Peyer's patch (tissue), 4 donors: ENCODE measurements at regions not wholly inside any gene's neighbourhood (a gene's known extent, or its start where the extent isn't known, plus 50 kb on each side); places are given as distances from the start of the nearest gene placed in this dataset.

Source experiments
- POLR2A ChIP-seq, 2 donors: fragments of 450-650 bp; IDR thresholded peaks; one replicate each; pipeline ENCODE4 v1.5.1; 2017; ENCODE audit warnings: antibody characterized with exemption in 2 of 2, mild to moderate bottlenecking in 2 of 2, moderate library complexity in 2 of 2
- TF ChIP-seq, protein P1 (sequence below), 6 experiments: fragments of 450-650 bp in 4 of 6; fragments of 200-600 bp in 2 of 6; sonication (generic) in 1 of 6; IDR thresholded peaks; one replicate each; pipeline ENCODE4 v1.5.1; 2017 to 2019; ENCODE audit warnings: antibody characterized with exemption in 6 of 6, mild to moderate bottlenecking in 3 of 6, moderate library complexity in 1 of 6

DNA sequence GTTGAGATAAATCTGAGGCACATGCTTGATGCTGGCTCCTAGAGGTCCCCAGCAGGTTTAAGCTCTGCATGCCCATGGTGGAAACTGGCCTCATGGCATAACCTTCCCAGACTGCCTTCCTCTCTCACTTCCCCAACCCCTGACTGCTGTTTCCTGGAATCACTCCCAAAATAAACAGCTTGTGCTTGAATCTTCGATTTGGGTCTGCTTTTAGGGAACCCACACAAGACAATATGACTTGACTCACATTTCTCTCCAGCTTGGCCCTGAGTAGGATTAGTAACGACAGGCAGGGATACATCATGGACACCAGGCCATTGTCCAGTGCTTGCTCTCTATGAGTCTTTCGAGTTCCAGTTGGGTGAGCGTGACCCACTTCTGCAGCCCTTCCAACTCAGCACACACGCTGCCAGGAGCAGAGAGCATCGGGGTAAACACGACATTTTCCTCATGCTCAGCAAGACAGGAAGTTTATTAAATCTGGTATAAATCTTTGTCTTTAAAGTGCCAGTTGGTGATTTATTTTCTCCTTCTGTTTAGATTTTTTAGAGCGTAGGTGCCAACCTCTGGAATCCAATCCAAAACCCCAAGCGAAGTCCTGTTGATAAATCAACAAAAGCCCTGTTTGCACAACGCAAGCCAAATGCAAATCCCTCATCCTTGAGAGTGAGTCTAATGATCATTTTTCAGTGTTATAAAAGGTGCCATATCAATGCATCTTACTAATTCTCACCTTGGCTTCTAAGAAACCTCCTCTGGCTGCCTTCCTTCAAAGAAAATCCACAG, 135.0 kb downstream of the FOXA2 start:
- TF ChIP-seq, protein P1, sequence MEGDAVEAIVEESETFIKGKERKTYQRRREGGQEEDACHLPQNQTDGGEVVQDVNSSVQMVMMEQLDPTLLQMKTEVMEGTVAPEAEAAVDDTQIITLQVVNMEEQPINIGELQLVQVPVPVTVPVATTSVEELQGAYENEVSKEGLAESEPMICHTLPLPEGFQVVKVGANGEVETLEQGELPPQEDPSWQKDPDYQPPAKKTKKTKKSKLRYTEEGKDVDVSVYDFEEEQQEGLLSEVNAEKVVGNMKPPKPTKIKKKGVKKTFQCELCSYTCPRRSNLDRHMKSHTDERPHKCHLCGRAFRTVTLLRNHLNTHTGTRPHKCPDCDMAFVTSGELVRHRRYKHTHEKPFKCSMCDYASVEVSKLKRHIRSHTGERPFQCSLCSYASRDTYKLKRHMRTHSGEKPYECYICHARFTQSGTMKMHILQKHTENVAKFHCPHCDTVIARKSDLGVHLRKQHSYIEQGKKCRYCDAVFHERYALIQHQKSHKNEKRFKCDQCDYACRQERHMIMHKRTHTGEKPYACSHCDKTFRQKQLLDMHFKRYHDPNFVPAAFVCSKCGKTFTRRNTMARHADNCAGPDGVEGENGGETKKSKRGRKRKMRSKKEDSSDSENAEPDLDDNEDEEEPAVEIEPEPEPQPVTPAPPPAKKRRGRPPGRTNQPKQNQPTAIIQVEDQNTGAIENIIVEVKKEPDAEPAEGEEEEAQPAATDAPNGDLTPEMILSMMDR (IDR thresholded peaks at IDR 0.05), result no peak
- TF ChIP-seq POLR2A (IDR thresholded peaks at IDR 0.05), result no peak
